Upper lobe of left lung (tissue), 6 donors: ENCODE measurements at regions not wholly inside any gene's neighbourhood (a gene's known extent, or its start where the extent isn't known, plus 50 kb on each side); places are given as distances from the start of the nearest gene placed in this dataset.

ENCODE experiments used
- ATAC-seq, 2 donors: fragments of 200-7000 bp; cut with Tn5 transposase; one replicate each; pipeline ENCODE4 v1.9.1; 2022; ENCODE audit warnings: mild to moderate bottlenecking in 2 of 2, moderate library complexity in 2 of 2; ENCODE audit not compliant: low FRiP score in 2 of 2
- DNase-seq, 2 donors: peaks; one replicate each; pipeline ENCODE4 v3.0.0-alpha.2; 2019 to 2020
- H3K27ac ChIP-seq, 4 donors: fragments of 200-600 bp; sonication (generic); one replicate each; pipeline ENCODE4 v1.5.1; 2016 to 2019
- H3K27me3 ChIP-seq, 4 donors: fragments of 200-600 bp; sonication (generic); one replicate each; pipeline ENCODE4 v1.5.1; 2017 to 2019
- H3K36me3 ChIP-seq, 4 donors: fragments of 200-600 bp; sonication (generic); one replicate each; pipeline ENCODE4 v1.5.1; 2016 to 2019
- H3K4me1 ChIP-seq, 4 donors: fragments of 200-600 bp; sonication (generic); one replicate each; pipeline ENCODE4 v1.5.1; 2018 to 2019
- H3K4me3 ChIP-seq, 4 donors: fragments of 200-600 bp; sonication (generic); one replicate each; pipeline ENCODE4 v1.5.1; 2017 to 2019; ENCODE audit warnings: mild to moderate bottlenecking in 2 of 4, moderate library complexity in 1 of 4
- H3K9me3 ChIP-seq, 4 donors: fragments of 200-600 bp; sonication (generic); one replicate each; pipeline ENCODE4 v1.5.1; 2018 to 2019
- EP300 ChIP-seq, 4 donors: sonication (generic); formaldehyde crosslinking; IDR thresholded peaks; one replicate each; pipeline ENCODE4 v1.5.1; 2017; ENCODE audit warnings: antibody characterized with exemption in 4 of 4, control low read depth in 2 of 4
- POLR2A ChIP-seq, 4 donors: fragments of 450-650 bp; IDR thresholded peaks; one replicate each; pipeline ENCODE4 v1.5.1; 2016 to 2017; ENCODE audit warnings: antibody characterized with exemption in 4 of 4, mild to moderate bottlenecking in 2 of 4
- POLR2AphosphoS5 ChIP-seq, 2 donors: sonication (generic); formaldehyde crosslinking; IDR thresholded peaks; one replicate each; pipeline ENCODE4 v1.5.1; 2017; ENCODE audit warnings: antibody characterized with exemption in 2 of 2
- WGBS, 2 donors: methylation state at CpG; one replicate each; pipeline ENCODE4 v1.1.5; 2017 to 2018; 5-methylcytosine and 5-hydroxymethylcytosine counted together
- TF ChIP-seq, protein P1 (sequence below), 6 experiments: fragments of 450-650 bp in 4 of 6; fragments of 200-600 bp in 2 of 6; sonication (generic) in 2 of 6; IDR thresholded peaks; one replicate each; pipeline ENCODE4 v1.5.1; 2016 to 2019; ENCODE audit warnings: antibody characterized with exemption in 6 of 6
- donor health status: DM: no; HTN: no; CAD: no; lungs with moderate emphysema.
- donor health status: DM: no; HTN: yes; CAD: no; lungs with severe emphysema.

DNA sequence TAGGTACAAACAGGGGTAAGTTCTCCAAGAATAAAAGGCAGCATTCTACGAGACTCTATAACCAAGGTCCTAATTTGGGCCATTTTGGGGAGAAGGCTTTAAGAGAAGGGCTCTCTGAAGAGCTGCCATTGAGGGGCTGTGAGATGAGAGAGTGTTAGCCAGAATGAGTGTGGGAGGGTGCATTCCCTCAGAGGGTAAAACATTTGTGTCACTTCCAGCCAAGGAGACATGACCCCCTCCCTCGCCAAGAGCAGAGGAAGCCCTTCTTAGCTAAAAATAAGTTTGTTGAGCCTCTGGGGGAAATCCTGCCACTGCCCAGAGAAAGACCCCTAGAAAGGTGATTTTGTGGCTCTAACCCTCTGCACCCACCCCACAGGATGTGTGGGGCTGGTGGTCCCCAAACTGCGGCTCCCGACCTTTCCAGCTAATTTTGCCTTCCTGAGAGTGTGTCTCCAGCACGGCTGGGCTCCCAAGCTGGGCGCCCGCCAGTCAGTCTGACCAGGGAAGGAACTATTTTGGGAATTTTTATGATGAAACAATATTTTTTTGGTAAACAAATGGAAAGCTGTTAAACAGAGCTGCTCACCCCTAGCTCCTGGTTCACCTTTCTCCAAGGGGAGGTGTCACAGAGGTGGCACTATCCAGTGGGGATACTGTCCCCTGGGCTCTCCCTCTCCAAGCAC lies 65.9 kb upstream of the JDP2 start:
- DNase-seq (peak in 1 of 2 donors; percentile 61), ATAC-seq (no peak)
- TF ChIP-seq EP300 (IDR thresholded peaks at IDR 0.05) (no peak), POLR2AphosphoS5 (IDR thresholded peaks at IDR 0.05) (no peak), POLR2A (IDR thresholded peaks at IDR 0.05) (no peak)
- TF ChIP-seq, protein P1, sequence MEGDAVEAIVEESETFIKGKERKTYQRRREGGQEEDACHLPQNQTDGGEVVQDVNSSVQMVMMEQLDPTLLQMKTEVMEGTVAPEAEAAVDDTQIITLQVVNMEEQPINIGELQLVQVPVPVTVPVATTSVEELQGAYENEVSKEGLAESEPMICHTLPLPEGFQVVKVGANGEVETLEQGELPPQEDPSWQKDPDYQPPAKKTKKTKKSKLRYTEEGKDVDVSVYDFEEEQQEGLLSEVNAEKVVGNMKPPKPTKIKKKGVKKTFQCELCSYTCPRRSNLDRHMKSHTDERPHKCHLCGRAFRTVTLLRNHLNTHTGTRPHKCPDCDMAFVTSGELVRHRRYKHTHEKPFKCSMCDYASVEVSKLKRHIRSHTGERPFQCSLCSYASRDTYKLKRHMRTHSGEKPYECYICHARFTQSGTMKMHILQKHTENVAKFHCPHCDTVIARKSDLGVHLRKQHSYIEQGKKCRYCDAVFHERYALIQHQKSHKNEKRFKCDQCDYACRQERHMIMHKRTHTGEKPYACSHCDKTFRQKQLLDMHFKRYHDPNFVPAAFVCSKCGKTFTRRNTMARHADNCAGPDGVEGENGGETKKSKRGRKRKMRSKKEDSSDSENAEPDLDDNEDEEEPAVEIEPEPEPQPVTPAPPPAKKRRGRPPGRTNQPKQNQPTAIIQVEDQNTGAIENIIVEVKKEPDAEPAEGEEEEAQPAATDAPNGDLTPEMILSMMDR (IDR thresholded peaks at IDR 0.05): no peak
- Histone ChIP-seq H3K27ac (peak overlapping the region in 1 of 4 donors; percentile 13), H3K27me3 (no peaks in the 10 kb centered on the region), H3K4me3 (no peak overlapping the region), H3K4me1 (peaks cover 0 to 3% (median 0%) of the 10 kb centered on the region in 4 donors), H3K9me3 (no peaks in the 10 kb centered on the region), H3K36me3 (no peaks in the 10 kb centered on the region)
- 65 to 77% methylated on average over 6 to 7 of the region's 7 CpGs for WGBS, 2 donors

DNA sequence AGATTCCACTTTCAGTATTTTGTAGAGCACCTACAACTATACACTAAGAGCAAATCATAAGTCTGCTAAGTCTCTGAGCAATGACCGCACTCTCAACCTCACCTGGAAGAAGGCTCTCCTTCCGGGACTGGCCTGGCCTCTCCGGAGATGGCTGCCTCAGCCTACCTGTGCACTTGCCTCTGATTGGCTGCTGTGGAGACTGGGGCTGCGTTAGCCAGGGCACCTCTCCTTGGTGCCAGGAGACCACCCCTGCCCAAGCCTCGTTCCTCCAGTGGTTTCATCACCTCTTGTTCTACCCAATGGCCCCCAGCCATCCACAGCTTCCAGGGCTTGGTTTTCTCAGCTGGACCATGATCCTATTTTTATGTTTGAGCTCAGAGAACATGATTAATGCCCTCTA lies 64.7 kb upstream of the JDP2 start:
- TF ChIP-seq, protein P1 (IDR thresholded peaks at IDR 0.05): no peak
- TF ChIP-seq POLR2A (IDR thresholded peaks at IDR 0.05): no peak
- no peak for TF ChIP-seq EP300 (IDR thresholded peaks at IDR 0.05)
- no peak for TF ChIP-seq POLR2AphosphoS5 (IDR thresholded peaks at IDR 0.05)
- Histone ChIP-seq H3K4me3 (no peak overlapping the region), H3K27ac (no peak overlapping the region), H3K4me1 (peaks cover 0 to 3% (median 0%) of the 10 kb centered on the region in 4 donors), H3K36me3 (no peaks in the 10 kb centered on the region), H3K9me3 (no peaks in the 10 kb centered on the region), H3K27me3 (no peaks in the 10 kb centered on the region)
- ATAC-seq: no peak
- no peak for DNase-seq
- 87 to 96% methylated on average over 5 of the region's 5 CpGs for WGBS, 2 donors

DNA sequence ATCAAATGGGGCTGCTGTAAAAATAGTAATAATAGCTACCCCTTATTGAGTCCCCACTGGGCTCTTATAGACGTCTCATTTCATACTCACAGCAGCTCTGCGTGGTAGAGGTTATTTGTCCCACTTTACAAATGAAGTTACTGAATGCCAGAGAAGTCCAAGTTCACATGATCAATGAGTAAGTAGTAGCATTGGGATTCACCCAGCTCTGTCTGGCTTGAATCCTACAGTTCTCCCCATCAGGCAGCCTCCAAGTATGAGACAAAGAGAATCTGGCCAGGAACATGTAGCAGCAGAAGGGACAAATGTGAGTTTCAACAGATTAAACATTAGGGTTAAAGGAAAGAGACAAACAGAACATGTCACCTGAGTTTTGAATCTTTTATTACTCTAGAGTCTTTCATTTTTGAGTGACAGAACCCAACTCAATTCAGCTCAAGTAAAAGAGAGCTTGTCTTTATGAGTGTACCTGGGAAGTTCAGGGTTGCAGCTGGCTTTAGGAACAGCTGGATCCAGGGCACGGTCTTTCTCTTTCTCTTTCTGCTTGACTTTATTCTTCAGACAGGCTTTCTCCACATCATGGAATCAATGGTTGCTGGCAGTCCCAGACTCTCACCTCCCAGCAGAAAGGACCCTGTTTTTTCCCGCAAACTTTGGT lies 64.1 kb upstream of the JDP2 start:
- H3K27me3 ChIP-seq: no peaks in the 10 kb centered on the region
- ATAC-seq: peak in 1 of 2 donors; percentile 54
- 77 to 91% methylated on average over 4 of the region's 4 CpGs for WGBS, 2 donors

DNA sequence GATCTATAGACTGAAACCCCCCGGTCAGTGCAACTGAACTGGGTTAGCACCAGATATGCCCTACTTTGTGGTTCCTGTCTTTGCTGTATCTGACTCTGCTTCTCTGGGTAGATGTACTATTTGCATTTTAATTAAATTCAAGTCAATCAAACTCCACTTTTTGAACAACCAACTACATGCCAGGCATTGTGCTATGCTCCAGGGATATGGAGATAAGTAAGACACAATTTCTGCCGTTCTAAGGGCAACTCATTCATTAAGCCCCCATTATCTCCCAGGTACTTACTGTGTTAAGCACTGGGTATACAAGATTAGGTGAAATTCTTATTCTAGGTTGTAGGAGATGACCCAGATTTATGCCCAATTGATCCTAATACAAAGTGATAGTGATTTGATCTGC lies 62.7 kb upstream of the JDP2 start:
- WGBS, 2 donors: 60 to 85% methylated on average over 2 of the region's 2 CpGs
- no peak overlapping the region for H3K4me3 ChIP-seq
- TF ChIP-seq EP300 (IDR thresholded peaks at IDR 0.05) (no peak), POLR2A (IDR thresholded peaks at IDR 0.05) (no peak), POLR2AphosphoS5 (IDR thresholded peaks at IDR 0.05) (no peak)
- TF ChIP-seq, protein P1 (IDR thresholded peaks at IDR 0.05): no peak
- no peak overlapping the region for H3K27ac ChIP-seq
- no peaks in the 10 kb centered on the region for H3K36me3 ChIP-seq
- DNase-seq: no peak
- H3K4me1 ChIP-seq: peaks cover 0 to 3% (median 0%) of the 10 kb centered on the region in 4 donors
- H3K27me3 ChIP-seq: no peaks in the 10 kb centered on the region
- H3K9me3 ChIP-seq: no peaks in the 10 kb centered on the region
- ATAC-seq: no peak

More for the DNA sequence above, 64.1 kb upstream of the JDP2 start:
- peaks cover 0 to 3% (median 0%) of the 10 kb centered on the region in 4 donors for H3K4me1 ChIP-seq
- no peak overlapping the region for H3K4me3 ChIP-seq
- DNase-seq: no peak
- H3K9me3 ChIP-seq: no peaks in the 10 kb centered on the region
- H3K36me3 ChIP-seq: no peaks in the 10 kb centered on the region
- H3K27ac ChIP-seq: no peak overlapping the region
- no peak for TF ChIP-seq EP300 (IDR thresholded peaks at IDR 0.05)
- no peak for TF ChIP-seq POLR2AphosphoS5 (IDR thresholded peaks at IDR 0.05)
- TF ChIP-seq, protein P1 (IDR thresholded peaks at IDR 0.05): no peak
- TF ChIP-seq POLR2A (IDR thresholded peaks at IDR 0.05): no peak
